GM19023 (cell line): ENCODE measurements at regions not wholly inside any gene's neighbourhood (a gene's known extent, or its start where the extent isn't known, plus 50 kb on each side); places are given as distances from the start of the nearest gene placed in this dataset.
"Not testable (repeated sequence)": the region's sequence is repeated elsewhere in the genome, so short reads cannot be mapped to it uniquely, and the experiment has no call there.

ENCODE experiments used
- ATAC-seq: cut with Tn5 transposase; IDR thresholded peaks from one replicate; pipeline ENCODE4 v1.9.1; 2021; ENCODE audit warnings: mild to moderate bottlenecking, moderate library complexity; ENCODE audit not compliant: unreplicated experiment

GRCh38 chr12:124707316-124707715 lies 139.9 kb upstream of the NCOR2 start:
- no peak for ATAC-seq

GRCh38 chr12:124706363-124706762 lies 139.0 kb upstream of the NCOR2 start:
- ATAC-seq = no peak

DNA sequence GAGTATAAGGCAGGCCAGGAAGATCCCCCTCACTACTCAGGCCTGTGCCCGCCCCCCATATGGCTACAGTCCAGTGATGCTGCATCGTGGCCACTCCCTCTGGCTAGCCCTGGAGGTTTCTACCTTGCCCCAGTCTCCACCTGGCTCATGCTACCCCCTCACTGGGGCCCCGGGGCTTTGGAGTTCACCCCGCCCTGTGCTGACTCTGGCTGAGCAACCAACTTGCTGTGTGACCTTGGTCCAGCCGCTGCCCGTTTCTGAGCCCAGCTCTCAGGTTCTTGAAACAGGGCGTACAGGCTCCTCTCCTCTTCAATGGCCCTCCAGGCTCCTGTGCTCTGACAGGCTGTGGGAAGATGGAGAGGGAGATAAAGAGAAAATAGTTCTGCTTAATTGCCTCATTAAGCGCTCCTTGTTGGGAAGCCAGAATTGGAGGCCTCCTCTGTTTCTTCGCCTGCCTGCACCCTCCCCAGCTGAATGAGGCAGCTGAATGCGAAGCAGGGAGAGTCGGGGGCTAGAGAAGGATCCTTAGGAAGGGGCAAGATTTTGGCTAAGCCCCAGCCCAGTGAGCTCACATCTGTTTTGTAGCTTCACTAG lies 138.2 kb upstream of the NCOR2 start:
- ATAC-seq = no peak

GRCh38 chr12:124704619-124705018 lies 137.2 kb upstream of the NCOR2 start:
- ATAC-seq = no peak

GRCh38 chr12:124703856-124704255 lies 136.4 kb upstream of the NCOR2 start:
- ATAC-seq = no peak

GRCh38 chr12:124702736-124703135 lies 135.3 kb upstream of the NCOR2 start:
- no peak for ATAC-seq

DNA sequence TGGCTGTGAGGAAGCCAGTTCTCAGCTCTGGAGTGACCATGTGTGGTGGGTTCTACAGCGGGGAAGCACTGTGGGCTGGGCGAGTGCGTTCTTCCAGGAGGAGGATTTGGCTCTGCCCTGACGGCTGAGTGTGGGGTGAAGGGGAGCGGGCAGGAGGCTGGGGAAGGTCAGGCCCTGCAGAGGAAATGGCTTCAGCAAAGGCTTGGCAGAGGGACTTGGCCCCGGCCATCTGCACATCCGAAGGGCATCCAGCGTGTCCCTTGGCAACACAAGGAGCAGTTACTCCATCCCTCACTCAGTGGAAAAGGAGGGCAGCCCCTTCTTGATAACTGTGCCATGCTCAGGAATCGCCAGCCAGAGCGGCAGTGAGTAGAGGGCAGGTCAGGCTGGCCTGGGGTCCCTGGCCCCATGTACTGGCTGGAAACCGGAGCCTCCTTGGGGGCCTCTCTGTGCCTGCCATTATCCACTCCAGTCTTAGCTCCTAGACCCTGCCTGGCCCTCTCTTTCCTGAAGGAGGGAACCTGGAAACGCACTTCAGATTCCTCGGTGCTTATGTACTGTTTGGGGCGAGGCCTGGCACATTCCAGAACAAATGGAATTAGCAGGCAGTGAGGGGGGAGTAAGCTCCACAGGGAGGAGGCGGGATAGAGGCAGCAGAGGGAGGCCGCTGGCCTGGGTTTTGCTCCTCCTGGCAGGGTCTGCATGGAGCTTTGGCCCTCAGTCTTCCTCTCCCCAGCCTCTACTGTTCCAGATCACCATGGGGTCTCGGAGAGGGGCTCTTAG lies 133.6 kb upstream of the NCOR2 start:
- ATAC-seq = no peak

DNA sequence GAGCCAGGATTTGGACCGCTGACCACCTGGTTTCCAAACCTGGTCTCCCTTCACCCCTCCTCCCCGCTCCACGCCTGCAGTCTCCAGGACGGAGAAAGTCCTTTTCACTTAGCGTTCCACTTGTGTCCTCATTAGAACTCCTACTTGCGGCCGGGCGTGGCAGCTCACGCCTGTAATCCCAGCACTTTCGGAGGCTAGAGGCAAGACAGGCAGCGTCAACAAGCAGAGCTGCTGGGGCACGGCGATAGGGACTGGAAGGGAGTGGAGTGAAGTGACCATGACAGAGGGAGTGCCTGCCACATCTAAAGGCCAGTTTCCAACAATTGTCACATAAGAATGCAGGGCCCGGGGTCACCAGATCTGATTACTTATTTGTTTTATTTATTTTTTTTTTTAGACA lies 132.5 kb upstream of the NCOR2 start:
- no peak for ATAC-seq

DNA sequence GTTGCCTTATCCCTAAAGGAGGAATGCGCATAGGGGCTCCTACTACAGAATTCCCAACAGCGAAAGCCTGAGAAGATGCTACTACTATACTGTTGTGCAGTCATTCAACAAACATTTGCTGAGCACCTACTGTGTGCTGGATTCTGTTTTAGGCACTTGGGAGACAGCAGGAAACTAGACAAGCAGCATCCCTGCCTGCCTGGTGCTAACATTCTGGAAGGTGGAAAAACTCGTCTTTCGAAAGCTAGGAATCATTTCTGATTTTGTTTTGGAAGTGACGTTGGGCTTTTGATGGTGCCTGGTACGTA lies 131.5 kb upstream of the NCOR2 start:
- no peak for ATAC-seq

GRCh38 chr12:124698211-124698997 lies 131.0 kb upstream of the NCOR2 start:
- no peak for ATAC-seq

DNA sequence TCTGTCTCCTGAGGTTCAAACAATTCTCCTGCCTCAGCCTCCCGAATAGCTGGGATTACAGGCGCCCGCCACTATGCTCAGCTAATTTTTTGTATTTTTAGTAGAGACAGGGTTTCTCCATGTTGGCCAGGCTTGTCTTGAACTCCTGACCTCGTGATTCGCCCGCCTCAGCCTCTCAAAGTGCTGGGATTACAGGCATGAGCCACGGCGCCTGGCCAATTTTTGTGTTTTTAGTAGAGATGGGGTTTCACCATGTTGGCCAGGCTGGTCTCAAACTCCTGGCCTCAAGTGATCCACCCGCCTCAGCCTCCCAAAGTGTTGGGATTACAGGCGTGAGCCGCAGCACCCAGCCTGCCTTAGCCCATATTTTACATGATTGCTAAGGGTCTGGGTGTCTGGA lies 130.3 kb upstream of the NCOR2 start:
- not testable (repeated sequence) for ATAC-seq

- ATAC-seq = no peak
These were observed 129.5 kb upstream of the NCOR2 start for GRCh38 chr12:124696693-124697476.

- no peak for ATAC-seq
These were observed 128.4 kb upstream of the NCOR2 start for GRCh38 chr12:124695861-124696260.

DNA sequence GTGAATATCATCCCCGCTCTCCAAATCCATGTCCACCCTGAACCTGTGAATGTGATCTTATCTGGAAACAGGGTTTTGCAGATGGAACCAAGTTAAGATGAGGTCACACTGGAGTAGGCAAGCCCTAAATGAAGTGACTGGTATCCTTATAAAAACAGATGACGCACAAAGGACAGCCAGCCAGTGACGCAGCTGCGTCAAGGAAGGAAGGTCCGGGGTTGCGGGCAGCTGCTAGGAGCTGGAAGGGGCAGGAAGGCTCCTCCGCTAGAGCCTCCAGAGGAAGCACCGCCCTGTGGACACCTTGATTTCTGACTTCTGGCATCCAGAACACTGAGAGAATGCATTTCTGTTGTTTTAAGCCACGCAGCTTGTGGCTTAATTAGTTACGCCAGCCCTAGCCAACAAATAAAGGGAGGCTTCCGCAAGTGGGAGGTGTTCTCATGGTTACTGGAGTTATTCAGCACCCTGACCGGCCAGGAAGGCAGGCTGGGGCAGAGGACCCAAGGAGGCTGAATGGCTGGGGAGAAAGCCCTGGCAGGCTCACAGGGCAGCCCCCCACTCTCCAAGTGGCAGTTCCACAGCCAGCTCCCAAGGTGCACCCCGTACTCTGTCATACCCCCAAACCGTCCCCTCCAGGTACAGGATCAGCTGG lies 127.6 kb upstream of the NCOR2 start:
- no peak for ATAC-seq

- ATAC-seq = no peak
These were observed 126.8 kb upstream of the NCOR2 start for GRCh38 chr12:124694250-124694649.

DNA sequence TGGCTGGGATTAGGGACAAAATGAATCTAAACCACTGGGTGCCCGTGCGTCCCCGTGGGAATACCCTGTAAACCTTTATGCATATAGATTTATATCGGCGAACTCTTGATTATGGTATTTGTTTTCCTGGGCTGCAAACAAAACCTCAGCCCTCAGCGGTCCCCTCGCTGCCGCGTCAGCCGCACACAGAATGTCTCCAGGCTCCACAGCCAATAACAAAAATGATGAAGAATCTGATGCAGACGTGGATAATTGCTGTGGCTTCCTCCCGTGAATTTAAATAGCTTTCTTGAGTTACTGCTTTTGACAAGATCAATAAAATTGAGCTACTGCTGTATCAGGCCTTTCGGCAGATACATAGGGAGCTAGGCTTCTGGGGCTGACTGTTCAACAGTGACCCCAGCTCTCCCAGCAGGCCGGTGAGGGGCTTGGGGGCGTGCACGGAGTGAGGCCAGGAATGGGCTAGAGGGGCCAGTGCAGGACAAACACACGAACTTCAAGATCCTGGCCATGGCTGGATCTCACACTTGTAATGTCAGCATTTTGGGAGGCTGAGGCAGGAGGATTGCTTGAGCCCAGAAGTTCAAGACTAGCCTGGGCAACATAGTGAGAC lies 125.8 kb upstream of the NCOR2 start:
- ATAC-seq = no peak

DNA sequence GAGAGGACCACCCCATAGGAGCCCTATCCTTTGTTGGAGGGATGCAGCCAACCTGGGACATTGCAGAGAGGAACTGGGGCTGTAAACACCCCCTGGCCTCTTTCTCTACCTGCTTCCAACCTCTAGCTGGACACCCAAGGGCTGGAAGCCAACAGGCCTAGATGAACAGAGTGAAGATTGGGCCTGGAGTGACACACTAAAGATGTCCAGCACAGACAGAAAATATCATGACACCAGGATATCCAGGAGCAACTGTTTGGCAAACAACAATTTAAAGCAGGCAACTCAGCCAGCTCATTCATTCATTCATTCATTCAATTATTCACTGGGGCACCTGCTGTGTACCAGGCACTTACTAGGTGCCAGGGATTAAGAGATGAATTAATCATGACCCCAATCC lies 125.0 kb upstream of the NCOR2 start:
- no peak for ATAC-seq

- no peak for ATAC-seq
These were observed 124.0 kb upstream of the NCOR2 start for GRCh38 chr12:124691429-124691828.

- no peak for ATAC-seq
These were observed 122.2 kb upstream of the NCOR2 start for GRCh38 chr12:124689631-124690030.

- no peak for ATAC-seq
These were observed 121.1 kb upstream of the NCOR2 start for GRCh38 chr12:124688356-124688992.
